Activated CD8-positive, alpha-beta memory T cell treated with anti-CD3 and anti-CD28 coated beads for 1 hour (primary cell): ENCODE measurements at regions not wholly inside any gene's neighbourhood (a gene's known extent, or its start where the extent isn't known, plus 50 kb on each side); places are given as distances from the start of the nearest gene placed in this dataset.
"Not testable (repeated sequence)": the region's sequence is repeated elsewhere in the genome, so short reads cannot be mapped to it uniquely, and the experiment has no call there.

ENCODE experiments used
- DNase-seq, 2 donors: peaks; one replicate each; pipeline ENCODE4 v3.0.0-alpha.2; 2020; ENCODE audit warnings: low read depth in 1 of 2; ENCODE audit errors: extremely low read depth in 1 of 2

- not testable (repeated sequence) for DNase-seq
Observed at GRCh38 chr1:121048769-121049443, 135.2 kb downstream of the FAM72B start.

- not testable (repeated sequence) for DNase-seq
Observed at GRCh38 chr1:121050097-121050496, 134.0 kb downstream of the FAM72B start.

GRCh38 chr1:121051161-121051790, 132.9 kb downstream of the FAM72B start:
- not testable (repeated sequence) for DNase-seq

DNA sequence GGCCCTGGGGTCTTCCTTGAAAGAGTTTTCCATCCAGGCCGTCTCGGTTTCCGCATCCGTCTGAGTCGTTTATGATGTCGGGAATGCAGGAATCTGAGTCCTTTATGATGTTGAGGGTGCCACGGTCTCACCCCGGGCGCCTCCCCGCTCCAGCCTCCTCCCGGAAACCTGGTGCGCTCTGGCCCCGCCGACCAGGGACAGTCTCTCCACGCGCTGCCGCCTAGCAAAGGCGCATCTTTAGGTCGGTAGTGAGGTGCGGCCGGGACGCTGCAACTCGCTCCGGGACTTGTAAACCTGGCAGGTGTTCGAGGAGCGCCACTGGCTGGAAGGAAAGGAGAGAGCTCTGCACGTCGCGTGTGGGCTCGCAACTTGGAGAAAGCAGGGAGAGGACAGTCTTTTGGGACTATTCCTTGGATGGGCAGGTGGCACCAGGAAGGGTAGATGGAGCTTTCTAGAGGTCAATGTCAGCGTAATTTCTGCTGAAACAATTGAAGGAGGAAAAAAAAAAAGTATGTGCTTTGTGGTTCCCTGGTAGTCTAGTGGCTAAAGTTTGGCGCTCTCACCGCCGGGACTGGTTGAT, 132.0 kb downstream of the FAM72B start:
- not testable (repeated sequence) for DNase-seq

DNA sequence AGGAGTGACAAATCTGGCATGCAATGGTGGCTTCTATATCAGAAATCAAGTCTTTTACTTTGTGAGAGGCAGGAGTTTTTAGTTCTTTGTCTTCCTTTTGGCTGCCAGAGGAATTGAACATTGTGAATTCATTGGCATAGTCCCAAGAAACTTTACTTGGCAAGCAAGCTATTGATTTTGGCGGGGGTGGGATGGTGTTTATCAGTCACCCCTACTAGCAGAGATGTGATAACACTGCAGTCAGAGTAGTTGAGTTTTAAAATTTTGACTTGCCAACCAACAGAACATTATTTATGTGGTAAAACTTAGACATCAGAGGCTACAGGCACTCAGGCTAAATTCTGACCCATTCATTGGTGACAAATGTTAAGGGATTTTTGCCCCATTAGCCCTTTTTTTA, 129.2 kb downstream of the FAM72B start:
- not testable (repeated sequence) for DNase-seq

GRCh38 chr1:121066925-121067324, 117.2 kb downstream of the FAM72B start:
- DNase-seq: not testable (repeated sequence)

DNA sequence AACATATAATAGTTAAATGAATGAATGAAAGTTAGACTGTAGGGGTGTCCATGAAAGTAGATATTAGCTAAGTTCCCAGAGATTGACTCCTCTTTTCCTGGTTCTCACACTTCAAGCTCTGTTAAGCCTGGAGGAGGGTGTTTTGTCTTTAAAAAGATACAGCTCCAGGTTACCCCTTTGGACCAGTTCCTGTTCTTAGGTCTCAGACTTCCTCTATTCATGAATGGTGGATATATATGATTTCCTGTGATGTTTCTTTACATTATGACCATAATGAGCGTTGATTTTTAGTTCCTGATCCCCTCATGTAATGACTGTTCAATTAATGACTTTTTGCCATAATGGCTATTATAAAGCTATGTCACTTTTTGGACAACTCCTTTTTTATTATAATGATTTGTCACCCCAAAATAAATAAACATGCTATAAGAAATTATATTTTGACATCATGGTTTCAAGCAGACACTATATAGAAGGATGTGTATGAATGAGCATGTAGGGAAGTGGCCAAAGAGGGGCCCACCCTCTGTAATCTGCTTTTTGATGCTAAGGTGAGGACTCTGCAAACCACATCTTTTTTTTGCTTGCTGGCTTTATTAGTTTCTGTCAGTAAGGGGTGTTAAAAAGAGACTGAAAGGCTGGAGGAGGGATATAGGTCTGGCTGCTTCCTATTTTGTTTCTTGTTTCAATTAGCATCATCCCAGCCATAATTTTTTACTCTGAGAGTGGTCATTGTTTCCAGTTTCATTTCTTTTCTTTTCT, 115.2 kb downstream of the FAM72B start:
- DNase-seq: not testable (repeated sequence)

GRCh38 chr1:121073852-121074251, 110.3 kb downstream of the FAM72B start:
- DNase-seq: not testable (repeated sequence)

DNA sequence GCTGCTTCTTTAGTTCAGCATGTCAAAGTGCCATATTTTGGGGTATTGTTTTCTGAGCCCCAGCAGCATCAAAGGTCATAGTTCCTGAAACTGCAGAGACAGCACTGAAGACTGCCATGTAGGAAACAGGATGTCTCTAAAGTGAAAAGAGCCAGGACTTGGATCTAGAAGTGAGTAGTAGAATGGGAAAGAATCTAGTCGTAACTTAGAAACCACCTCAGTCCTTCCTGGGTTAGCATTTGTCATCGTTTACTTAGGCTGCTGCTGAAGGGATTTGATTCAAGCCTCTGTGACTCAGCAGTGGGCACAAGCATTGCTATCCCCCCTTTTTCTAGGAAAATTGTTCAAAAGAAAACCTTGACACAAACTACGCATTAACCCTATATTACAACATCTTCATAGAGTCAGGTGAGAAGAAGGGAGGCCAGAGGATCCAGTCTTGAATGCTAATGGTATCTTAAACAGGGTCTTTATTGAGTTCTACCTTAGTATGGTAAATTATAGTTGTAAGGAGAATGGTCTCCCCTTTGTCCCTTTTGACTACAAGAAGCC, 108.8 kb downstream of the FAM72B start:
- DNase-seq: not testable (repeated sequence)

- not testable (repeated sequence) for DNase-seq
Observed at GRCh38 chr1:121076674-121077073, 107.5 kb downstream of the FAM72B start.

DNA sequence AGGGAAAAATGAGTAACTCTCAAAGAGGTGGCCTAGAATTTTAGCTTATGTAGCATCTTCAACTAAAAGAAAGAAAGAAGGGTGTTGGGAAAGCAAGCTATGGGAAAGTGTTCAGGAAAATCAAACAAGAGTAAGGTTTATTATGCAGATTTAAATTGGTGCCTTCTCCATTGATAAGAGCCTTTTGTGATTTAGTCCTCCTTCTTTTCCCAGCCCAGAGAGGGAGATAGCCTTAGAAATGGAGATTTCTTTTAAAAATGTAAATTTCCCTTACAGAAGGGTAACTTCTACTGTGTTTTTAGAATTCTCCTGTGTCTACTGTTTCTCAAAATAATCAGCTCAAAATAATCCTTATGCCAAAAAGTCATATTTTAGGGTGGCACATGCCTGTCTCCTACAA, 104.5 kb downstream of the FAM72B start:
- DNase-seq: not testable (repeated sequence)

DNA sequence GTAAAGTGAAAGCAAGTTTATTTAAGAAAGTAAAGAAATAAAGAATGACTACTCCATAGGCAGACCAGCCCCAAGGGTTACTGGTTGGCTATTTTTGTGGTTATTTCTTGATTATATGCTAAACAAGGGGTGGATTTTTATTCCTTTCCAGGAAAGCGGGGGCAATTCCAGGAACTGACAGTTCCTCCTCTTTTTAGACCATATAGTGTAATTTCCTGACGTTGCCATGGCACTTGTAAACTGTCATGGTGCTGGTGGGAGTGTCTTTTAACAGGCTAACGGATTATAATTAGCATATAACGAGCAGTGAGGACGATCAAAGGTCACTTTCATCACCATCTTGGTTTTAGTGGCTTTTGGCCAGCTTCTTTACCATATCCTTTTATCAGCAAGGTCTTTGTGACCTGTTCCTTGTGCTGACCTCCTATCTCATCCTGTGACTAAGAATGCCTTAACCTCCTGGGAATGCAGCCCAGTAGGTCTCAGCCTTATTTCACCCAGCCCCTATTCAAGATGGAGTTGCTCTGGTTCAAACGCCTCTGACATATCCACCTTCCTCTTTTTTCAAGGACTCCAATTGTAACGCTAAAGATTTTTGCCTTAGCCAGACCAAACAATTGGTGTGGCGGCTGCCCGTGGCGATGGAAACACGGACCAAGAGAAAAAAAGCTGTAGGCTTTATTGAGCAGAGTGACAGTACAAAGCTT, 103.8 kb downstream of the FAM72B start:
- not testable (repeated sequence) for DNase-seq

DNA sequence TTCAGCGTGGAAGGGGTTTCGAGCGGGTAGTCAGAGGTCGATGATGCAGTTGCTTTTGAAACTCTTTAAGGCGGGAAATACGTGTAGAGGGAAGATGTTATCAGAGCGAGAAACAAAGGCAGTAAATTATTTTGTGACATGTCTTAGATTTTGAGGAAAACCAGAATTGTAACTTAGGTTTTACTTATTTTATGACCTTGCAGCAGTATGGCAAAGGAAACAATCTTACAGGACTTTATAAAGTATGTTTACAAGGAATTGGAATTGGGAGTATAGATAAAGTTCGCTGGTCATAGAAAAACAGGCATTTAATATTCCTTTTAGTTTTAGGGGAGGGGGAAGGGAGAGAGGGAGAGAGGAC, 103.3 kb downstream of the FAM72B start:
- DNase-seq: not testable (repeated sequence)

- DNase-seq: not testable (repeated sequence)
Observed at GRCh38 chr1:121081625-121082199, 102.4 kb downstream of the FAM72B start.

DNA sequence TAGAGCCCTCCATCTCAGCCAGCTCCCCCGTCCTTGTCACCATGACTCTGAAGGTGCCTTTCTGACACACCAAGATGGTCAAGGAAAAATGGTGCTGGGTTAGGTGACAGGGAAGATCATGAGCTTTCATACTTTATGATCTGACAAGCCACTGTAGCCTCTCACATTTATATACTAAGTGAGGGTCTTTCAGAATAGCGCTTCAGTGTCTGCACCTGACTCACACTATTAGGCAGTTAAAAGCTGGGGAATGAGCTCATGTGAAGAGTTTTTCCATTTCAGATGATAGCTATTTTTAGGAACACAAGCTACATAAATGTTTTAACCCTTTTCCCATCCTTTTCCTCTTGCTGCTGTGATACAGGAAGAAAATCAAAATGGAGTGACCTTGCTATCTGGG, 101.1 kb downstream of the FAM72B start:
- DNase-seq: not testable (repeated sequence)

DNA sequence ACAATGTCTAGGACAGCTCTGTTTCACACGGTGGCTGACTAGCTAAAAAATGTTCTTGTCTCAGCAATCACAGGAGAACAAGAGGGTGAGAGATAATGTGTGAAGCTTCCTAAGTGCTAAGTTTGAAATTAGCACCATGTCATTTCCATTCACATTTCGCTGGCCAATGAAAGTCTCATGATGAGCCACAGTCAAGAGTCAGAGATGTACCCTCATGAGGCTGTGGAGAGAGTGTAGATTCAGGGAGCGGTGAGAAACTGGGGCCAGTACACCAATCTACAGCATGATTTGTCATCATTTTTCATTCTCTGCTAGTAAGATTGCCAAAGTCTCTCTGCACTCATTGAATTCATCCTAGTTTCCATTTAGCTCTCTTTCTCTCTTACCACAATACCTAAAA, 97.9 kb downstream of the FAM72B start:
- DNase-seq: not testable (repeated sequence)

- not testable (repeated sequence) for DNase-seq
Observed at GRCh38 chr1:121087221-121087620, 96.9 kb downstream of the FAM72B start.

GRCh38 chr1:121088568-121088967, 95.6 kb downstream of the FAM72B start:
- DNase-seq: not testable (repeated sequence)

DNA sequence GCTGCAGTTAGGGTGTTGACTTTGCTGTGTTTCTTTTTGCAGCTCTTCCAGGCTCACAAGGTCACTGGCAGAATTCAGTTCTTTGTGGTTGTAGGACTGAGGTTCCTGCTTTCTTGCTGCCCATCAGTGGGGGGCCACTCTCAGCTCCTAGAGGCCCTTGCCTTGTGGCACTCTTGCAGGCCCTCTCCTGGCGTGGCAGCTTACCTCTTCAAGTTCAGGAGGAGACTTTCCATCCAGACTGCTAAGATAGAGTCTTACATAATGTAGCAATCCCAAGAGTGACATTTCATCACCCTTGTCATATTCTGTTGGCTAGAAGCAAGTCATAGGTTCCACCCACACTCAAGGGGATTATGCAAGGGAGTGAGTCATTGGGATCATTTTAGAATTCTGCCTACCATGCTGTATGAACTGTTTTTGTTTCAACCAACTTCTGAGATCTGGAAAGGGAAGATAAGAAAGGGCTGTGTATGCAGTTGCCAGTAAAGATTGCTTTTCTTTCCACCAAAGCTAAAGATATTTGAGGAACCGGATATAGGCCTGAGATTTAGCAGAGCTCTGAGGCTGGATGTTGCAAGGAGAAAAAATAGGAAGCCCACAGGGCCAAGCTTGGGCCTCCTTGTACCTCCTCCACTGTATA, 91.7 kb downstream of the FAM72B start:
- not testable (repeated sequence) for DNase-seq

DNA sequence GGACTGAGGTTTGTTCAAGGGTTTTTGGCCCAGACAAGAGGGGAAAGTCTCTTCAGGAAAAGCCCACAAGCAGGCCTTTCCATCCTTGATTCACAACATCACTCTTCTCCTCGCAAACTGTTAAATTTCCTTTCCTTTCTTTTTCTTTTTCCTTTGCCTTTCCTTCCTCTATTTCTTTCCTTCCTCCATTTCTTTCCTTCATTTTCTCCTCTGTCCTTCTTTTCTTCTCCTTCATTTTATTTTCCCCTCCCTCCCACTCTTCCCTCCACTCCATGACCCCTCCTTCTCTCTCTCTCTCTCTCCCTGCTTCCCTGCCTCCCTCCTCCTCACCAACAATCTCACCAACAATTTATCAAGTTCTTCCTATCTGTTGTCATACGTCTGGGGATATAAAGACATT, 89.1 kb downstream of the FAM72B start:
- DNase-seq: not testable (repeated sequence)
